HG03139 (cell line): ENCODE measurements at regions not wholly inside any gene's neighbourhood (a gene's known extent, or its start where the extent isn't known, plus 50 kb on each side); places are given as distances from the start of the nearest gene placed in this dataset.
"Not testable (repeated sequence)": the region's sequence is repeated elsewhere in the genome, so short reads cannot be mapped to it uniquely, and the experiment has no call there.

Source experiments
- ATAC-seq: cut with Tn5 transposase; IDR thresholded peaks from one replicate; pipeline ENCODE4 v1.9.1; 2021; ENCODE audit not compliant: unreplicated experiment

DNA sequence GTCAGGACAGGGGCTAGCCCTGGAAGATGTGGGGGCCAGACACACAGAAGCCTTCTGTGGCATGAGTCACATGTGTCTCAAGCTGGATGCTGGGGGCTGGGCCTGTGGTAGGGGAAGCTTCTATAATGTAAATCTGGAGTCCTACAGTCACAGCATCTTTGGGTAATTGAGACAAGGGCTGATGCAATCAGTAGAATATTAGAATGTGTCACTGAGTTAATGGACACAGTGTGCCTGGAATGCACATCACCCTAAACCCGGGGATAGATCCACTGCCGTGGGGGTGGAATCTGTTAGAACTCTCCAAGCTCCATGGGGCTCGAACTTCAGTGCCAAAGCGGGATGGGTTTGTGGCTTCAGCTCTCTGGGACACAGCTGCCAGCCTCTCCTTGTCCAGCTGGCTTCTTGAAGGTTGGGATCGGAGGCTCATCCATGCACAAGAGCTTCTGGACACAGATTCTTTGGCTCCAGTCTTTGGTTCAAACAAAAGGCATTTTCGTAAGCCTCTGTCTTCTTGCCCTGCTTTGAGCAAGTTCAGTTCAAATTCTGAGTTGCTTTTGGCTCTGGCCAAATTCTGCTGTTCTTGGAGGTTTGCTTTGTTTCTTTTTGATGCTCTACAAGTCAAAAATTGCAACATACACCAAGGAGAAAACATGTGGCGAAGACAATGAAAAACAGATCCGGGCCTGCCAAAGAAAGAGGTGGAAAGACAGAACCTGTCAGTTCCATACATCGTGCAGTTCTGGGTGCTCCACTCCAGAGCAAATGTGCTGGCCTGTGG is 194.8 kb upstream of the ZNF32 start:
- no peak for ATAC-seq

DNA sequence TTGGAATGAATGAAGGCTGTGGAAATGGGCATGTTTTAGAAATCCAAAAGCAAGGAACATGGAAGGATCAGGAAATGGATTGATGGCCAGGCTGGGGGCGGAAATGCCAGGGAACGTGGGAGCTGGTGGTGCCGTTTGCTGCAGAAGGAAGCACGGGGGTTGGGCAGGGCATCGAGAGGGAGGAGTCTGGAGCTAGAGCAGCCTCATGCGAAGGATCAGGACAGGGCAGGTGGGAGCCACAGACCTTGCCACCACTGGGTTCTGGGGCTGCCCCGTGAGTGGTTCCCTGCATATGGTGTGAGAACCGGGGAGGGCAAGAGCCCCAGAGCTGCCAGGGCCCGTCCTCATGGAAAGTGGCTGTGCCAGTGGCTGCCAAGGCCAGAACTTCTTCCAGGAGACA is 193.8 kb upstream of the ZNF32 start:
- no peak for ATAC-seq

DNA sequence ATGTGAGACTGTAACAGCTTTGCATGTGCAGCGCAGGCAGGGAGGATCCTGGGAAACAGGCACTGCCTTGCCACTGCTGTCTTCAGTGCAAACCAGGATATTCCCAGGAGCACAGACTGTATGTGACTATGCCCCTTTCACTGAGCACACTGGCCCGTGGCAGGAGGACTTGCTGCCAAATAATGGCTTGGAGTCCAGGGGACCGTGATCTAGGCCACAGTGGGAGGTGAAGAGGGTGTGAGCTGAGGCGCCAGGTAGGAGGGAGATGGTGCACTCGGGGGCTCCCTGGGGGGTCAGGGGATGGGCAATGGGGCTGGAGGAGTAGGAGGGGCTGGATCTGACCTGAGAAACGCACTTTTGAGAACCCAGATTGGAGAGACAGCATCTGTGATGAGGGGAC is 193.4 kb upstream of the ZNF32 start:
- ATAC-seq = no peak

DNA sequence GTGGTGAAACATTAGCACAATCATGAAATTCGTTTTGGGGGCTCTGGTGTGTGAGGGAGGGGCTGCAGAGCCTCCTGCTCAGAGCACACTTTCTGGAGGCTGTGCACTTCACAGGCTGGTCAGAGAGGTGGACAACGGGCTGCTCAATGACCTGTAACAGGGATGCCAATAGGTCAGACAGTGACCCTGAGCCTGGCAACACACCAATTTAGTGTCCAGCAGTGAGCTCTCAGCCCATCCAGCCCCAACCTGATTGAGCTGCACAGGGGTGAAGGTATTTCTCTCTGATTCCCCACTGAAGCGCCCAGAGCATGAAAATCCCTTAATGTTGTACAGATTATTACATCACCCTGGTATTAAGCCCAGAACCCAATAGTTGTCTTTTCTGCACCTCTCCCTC is 191.3 kb upstream of the ZNF32 start:
- ATAC-seq = no peak

DNA sequence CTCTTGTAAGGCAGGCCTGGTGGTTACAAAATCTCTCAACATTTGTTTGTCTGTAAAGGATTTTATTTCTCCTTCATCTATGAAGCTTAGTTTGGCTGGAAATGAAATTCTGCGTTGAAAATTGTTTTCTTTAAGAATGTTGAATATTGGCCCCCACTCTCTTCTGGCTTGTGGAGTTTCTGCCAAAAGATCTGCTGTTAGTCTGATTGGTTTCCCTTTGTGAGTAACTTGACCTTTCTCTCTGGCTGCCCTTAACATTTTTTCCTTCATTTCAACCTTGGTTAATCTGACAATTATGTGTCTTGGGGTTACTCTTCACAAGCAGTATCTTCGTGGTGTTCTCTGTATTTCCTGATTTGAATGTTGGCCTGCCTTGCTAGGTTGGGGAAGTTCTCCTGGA is 186.1 kb upstream of the ZNF32 start:
- ATAC-seq = not testable (repeated sequence)

DNA sequence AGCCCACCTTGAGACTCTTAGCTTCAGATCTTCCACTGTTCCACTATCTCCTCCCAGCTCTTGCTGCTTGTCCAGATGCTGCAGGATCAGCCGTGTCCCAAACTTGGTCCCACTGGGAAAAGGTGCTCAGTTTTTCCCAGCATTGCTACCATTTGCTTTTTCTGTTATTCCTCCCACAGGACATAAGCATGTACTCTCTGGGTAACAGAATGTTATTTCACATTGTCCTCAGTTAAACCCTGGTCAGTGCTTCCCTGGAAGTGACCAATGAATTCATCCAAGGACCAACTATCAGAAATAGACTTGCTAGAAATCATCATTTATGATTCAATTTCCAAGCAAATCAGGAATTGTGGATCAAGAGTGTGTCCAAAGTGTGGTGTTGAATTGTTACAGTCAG is 179.2 kb upstream of the ZNF32 start:
- no peak for ATAC-seq

DNA sequence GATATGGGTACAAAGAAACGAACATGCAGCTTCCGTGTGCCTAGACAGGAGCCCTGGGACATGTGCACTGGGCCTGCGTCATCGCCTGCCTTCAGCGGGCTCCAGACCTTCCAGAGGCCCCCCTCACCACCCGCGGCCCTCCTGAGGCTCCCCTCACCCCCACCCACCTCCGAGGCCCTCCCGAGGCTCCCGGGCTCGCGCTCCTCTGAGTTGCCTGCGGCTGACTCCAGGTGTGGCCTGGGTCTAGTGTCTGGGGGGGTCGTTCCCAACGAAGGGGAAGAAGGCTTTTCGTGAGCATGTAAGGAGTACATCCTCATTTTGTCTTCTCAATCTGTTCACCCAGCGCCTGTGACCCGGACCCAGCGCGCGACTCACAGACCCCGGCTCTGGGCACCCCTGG is 177.3 kb upstream of the ZNF32 start:
- ATAC-seq = no peak

DNA sequence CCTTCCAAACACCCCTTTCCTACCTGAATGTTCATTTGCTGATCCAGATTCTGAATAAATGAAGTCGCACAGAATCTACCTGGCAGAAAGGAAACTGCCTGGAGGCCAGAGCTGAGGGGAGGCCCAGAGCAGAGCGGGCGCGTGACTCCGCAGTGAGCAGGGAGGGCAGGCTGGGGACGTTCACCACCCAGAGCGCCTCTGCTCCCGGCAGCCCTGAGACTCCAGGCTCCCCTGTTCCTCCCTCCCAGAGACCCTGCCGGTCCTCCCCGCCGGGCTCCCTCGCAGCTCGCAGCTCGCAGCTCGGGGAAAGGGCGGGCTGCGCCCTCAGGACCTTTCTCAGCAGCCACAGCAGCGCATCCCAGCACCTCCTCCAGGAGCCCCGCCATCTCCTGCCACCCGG is 176.7 kb upstream of the ZNF32 start:
- no peak for ATAC-seq

DNA sequence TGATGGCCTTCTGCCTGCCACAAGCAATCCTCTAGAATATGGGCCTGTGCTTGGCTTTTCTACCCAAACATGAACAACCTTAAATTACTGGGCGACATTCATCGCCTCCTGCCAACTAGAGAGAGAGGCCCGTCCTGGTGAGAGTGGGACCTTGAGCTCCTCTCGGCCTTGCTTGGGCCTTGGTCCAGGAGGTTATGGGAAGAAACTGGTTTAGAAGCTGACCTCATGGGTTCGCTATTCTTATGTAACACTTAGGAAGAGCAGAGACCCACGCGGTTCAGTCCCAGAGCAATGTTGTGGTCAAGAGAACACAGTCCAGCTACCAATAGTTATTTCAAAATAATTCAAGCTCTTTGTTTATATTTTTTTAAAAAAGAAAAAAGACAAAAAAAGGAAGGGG is 176.3 kb upstream of the ZNF32 start:
- ATAC-seq = no peak

DNA sequence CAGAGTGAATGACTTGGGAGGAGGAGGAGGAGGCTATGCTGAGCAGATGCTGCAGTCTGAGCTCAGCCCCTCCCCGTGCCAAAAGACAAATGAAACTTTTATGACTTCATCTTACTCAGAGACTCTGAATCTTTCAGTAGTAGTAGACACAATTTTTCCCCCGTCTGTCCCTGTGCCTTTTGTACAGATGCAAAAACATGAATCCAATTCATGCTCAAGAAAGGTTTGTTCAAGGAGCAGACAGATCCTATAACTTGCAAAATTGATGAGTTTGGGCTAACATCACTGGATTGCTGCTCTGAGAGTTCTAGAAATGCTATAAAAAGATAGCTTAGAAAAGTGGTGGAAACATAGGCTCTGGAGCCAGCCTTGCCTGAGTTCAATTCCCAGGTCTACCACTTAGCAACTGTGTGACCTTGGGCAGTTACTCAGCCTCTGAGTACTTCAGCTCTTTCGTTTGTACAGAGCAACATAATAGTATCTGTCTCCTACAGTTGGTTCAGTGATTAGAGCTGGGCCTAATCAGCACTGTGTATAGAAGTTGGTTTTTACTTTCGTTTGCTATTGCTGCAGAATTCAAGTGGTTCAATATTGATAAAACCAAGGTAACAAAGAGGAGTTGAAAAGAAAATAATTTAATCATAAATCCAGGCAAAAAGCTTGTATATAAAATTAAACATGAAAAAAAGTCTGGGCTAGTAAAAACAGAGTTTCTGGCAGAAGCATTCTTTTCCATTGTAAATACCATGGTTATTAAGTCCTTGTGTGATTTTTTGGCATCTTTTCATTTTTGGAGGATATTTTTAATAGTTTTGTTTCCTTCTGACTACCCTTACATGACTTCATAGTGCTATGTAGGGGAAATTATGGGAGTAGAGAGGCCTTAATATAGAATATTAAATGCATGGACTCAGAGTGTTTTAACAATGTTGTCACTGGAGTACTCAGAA is 174.2 kb upstream of the ZNF32 start:
- no peak for ATAC-seq

DNA sequence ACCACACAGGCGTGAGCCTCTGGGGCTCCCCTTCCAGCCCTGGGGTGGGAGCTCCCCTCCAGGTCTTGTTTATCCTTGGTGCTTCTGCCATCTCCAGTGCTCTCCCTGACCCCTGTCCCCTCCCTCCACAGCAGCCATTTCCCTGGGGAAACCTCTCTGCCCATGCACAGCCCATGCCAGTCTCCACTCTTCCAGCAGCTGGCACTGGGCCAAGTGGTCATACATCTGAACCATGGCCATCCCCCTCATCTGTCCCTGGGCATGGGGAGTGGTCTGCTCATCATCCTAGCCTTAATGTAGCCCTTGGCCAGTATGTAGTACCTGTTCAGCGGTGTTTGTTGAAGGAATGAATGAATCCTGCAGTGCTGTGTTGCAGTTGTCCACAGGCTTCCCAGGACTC is 172.4 kb upstream of the ZNF32 start:
- ATAC-seq = no peak

DNA sequence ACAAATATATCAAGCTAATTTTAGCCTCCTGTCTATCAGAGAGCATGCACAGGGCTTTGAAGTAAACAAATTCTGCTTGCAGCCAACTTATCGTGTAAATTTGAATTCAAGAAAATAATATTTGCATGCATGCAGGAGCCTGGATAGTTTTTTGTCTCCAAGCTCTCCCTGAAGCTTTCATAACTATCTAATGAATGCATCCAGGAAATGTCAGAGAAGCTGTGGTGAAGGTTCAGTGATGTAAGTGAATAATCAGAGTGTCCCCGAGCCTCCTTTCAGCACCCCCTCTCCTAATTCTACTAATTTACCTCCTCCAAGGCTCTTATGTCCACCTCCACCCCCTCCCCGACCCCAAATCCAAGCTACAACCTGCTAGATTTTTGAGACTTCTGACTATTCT is 172.0 kb upstream of the ZNF32 start:
- no peak for ATAC-seq

DNA sequence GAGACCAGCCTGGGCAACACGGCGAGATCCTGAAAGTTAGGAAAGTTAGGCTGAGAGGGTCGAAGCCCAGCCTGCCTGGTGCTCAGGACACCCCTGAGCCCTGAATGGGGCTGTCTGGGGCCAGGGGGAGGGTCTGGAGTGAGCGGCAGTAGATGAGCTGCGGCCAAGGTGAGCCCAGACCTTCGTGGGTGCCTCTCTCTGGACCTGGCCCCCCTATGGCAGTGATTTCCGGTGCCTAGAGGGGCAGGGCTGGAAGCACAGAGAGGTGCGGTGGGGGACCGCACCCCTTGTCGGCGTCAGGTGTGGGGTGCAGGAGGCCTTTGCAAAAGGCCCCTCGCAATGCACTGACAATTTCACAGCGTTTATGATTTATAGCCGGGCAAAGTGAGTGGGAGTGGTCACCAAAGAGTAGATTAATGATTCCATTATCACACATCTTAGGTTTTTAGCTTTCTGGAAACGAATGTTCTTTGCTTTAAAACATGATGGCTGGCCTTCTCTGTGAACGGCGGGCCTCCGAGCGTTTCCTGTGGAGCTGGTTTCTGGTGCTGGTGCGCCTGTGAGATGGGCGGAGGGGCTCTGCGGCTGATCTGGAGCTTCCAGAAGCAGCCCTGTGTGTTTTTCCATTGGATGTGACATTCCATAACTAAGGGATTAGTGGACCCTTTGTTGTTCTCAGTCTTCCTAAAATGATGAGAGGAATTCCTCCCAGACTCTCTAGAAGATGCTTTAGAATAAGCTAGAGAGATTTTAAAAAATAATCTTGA is 171.0 kb upstream of the ZNF32 start:
- ATAC-seq = no peak

DNA sequence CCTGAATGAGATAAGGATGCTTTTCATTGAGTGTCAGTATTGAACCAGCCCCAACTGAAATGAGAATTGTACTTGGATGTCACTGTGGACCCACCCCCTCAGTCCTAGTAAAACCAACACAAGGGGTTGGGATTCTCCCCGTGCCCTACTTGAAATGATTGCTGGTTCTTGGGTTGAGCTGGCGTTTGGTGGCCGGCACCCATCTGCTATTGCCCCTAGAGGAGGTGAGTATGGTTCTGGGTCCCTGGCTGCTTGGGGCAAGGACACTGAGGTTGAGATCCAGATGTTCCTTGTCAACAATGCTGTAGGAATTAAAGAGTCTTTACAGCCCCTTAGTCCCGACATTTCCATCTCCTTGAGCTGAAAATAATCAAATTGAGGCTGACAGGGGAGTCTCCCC is 170.0 kb upstream of the ZNF32 start:
- no peak for ATAC-seq

DNA sequence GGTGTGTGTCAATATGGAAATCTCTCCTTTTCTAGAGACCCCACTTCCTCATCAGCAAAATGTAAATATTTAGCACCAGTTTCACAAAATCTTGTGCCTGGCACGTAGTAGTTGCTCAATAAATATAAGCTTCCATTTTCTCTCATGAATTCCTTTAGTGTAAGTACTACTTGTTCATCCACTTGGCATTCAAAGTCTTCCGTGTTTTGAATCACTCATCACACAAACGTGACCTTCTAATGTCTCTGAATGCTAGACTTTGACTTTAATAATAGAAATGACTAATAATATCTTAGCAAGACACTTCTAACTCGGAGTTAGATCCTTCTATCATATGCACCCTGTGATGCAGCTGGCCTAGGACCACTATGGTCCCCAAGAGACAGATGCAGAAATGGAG is 168.7 kb upstream of the ZNF32 start:
- ATAC-seq = no peak

DNA sequence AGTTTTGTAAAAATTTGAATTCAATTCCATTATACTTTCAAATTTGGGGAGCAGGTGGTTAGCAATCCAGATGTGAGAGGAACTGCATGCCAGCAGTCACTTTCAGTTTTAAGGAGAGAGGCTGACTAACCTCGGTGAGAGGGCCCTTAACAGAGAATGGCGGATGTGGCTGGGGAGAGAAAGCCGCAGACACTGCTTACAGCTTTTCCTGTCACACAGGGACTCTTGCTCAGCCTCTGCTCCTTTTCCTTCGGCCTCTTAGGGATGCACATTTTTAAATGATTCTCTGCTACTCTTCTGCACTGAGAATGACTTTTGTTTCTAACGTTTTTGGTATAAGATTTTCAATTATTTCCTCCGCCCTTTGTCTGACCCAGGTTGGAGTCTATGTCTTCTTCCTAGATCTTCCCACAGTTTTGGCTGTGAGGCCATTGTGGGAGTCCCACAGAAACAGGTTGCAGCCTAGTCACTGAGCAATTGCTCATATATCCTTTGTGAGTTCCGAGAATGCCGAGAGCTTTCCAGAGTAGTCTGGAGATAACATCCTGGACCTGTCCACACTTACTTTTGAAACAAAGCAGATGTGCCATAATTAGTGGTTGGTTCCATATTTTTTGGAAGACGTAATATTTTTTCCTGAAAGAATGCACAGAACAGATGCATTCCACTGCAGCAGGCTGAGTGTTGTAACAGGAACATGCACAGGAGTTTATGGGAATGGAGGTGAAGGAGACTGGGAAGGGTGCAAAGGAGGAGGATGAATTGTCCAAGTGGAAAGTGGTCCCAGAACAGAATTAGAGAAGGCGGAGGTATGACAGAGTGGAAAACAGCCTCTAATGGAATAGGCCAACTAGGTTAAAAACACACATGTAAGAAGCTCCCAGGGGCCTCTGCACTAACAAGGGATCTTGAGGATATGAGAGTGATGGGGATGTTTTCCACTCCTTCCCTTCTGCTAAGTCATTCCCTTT is 168.0 kb upstream of the ZNF32 start:
- peak; percentile 94 for ATAC-seq

DNA sequence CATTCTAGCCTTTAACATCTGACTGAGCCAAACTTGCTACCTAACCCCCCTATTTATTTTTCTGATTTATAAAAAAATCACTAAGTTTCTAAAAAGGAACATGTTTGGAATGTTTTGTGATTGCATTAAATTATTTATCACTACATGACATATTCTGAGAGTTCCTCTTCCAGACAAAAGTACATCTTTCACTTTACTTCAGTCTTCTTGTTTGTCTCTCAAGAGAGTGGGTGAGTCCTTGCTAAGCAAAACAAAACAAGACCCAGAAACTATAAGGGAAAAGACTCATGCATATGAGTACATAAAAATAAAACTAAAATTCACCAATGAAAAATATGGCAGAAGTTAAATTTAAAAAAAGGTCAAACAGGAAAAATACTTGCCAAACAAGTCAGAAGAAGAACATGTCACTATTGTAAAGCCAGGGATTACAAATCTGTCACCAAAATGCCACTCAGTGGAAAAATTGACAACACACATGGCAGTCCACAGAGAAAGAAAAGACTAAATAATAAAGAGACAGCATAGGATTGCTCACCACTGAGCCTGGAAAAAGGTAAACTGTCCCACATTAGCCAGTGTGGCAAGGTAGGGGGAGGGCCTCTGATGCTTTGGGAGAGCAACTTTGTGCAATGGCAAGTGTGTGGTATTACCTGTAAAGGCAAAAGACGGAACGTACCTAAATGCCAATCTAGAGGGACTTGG is 166.7 kb upstream of the ZNF32 start:
- no peak for ATAC-seq

DNA sequence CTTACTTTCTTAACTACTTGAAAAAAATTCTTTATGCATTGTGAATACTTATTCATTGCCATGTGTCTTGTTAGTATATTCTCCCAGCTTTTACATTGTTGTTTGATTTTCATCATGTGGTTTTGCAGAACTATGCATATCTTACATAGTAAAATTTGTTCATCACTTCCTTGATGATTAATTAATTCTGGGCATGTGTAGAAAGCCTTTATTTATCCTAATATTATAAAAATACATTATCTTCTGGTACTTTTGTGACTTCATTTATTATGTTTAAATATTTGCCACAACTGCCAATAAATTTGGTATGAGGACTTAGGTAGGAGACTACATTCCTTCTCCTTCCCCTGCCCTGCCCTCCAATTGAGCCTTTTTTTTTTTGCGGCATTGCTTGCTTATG is 166.0 kb upstream of the ZNF32 start:
- no peak for ATAC-seq

DNA sequence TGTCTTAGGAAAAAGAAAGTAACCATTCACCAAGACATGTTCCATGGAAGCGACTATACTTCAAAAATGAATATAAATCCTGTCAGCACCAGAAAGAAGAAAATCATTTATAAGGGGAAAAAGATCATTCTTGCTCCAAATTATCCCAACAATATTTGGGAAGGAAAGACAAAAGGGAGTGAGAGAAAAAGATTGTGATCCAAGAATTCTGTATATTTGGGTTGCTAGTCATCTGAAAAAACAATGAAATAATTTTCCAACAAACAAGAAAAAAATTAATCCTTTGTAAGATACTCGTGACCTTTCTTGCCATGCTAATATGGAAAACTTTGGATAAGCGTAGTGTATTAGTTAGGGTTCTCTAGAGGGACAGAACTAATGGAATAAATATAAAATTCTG is 163.2 kb upstream of the ZNF32 start:
- no peak for ATAC-seq
